ENCODE measurements at regions not wholly inside any gene's neighbourhood (a gene's known extent, or its start where the extent isn't known, plus 50 kb on each side); places are given as distances from the start of the nearest gene placed in this dataset.

DNA sequence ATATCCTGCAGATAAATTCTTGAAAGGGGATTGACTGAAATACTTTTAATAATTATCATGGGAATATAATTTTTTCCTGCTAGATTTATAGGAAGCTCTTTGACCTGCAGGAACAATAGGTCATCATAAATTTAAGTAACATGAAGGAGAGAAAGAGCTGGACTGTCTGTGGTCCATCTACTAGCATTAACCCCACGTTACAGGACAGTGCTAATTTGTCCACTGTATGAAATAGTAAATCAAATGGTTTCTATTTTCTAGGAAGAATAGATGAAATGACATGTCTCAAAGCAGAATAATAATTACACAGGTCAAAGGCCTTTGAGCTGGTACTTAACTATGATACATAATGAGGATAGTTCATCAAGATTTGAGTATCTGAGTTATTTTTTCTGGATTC is 825.4 kb upstream of the CNTN5 start:
- TF ChIP-seq, protein P1, sequence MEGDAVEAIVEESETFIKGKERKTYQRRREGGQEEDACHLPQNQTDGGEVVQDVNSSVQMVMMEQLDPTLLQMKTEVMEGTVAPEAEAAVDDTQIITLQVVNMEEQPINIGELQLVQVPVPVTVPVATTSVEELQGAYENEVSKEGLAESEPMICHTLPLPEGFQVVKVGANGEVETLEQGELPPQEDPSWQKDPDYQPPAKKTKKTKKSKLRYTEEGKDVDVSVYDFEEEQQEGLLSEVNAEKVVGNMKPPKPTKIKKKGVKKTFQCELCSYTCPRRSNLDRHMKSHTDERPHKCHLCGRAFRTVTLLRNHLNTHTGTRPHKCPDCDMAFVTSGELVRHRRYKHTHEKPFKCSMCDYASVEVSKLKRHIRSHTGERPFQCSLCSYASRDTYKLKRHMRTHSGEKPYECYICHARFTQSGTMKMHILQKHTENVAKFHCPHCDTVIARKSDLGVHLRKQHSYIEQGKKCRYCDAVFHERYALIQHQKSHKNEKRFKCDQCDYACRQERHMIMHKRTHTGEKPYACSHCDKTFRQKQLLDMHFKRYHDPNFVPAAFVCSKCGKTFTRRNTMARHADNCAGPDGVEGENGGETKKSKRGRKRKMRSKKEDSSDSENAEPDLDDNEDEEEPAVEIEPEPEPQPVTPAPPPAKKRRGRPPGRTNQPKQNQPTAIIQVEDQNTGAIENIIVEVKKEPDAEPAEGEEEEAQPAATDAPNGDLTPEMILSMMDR (IDR thresholded peaks at IDR 0.05; ENCODE audit: low read depth, low read length), result no peak
- no peak for DNase-seq (ENCODE audit: extremely low read depth, low read depth)

- no peak for DNase-seq (ENCODE audit: extremely low read depth, low read depth)
- TF ChIP-seq, protein P1 (IDR thresholded peaks at IDR 0.05; ENCODE audit: low read depth, low read length), result no peak
Measured at GRCh38 chr11:98207086-98207485, 813.7 kb upstream of the CNTN5 start.

GRCh38 chr11:98227278-98227677 is 793.5 kb upstream of the CNTN5 start:
- DNase-seq (ENCODE audit: extremely low read depth, low read depth), result no peak
- TF ChIP-seq, protein P1 (IDR thresholded peaks at IDR 0.05; ENCODE audit: low read depth, low read length), result no peak

DNA sequence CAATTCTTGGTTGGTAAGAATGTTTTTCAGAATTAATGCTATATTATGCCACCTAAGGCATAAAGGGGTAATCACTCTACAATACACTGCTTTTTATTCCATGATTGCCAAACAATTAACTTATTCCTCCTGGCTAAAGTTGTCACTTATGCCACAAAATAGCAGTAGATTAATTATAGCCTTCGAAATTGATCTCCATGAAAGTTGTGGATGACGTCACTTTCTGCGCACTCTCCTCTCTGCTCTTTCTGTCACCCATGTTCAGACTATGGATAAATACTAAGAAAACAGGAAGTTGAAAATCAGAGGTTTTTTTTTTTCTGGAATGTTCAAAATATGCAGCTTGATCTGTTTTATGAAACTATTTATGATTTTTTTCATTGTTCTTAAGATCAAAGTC is 790.1 kb upstream of the CNTN5 start:
- DNase-seq (ENCODE audit: extremely low read depth, low read depth), result no peak
- TF ChIP-seq, protein P1 (IDR thresholded peaks at IDR 0.05; ENCODE audit: low read depth, low read length), result no peak

GRCh38 chr11:98234698-98235097 is 786.1 kb upstream of the CNTN5 start:
- DNase-seq (ENCODE audit: extremely low read depth, low read depth), result no peak
- TF ChIP-seq, protein P1 (IDR thresholded peaks at IDR 0.05; ENCODE audit: low read depth, low read length), result no peak

- TF ChIP-seq, protein P1 (IDR thresholded peaks at IDR 0.05; ENCODE audit: low read depth, low read length), result no peak
- DNase-seq (ENCODE audit: extremely low read depth, low read depth), result no peak
Measured at GRCh38 chr11:98243897-98244296, 776.9 kb upstream of the CNTN5 start.

- DNase-seq (ENCODE audit: extremely low read depth, low read depth), result no peak
Measured at GRCh38 chr11:98260983-98261382, 759.8 kb upstream of the CNTN5 start.

More at GRCh38 chr11:98260983-98261382, 759.8 kb upstream of the CNTN5 start:
- TF ChIP-seq, protein P1 (IDR thresholded peaks at IDR 0.05; ENCODE audit: low read depth, low read length), result no peak

All from AG09319 (cell line).